ENCODE measurements at regions not wholly inside any gene's neighbourhood (a gene's known extent, or its start where the extent isn't known, plus 50 kb on each side); places are given as distances from the start of the nearest gene placed in this dataset.
A peak's percentile ranks its signal among the peaks of the same experiment; 100 is the strongest.

- TF ChIP-seq TFAP4 (CRISPR knock-in tag; IDR thresholded peaks at IDR 0.05; ENCODE audit: borderline replicate concordance) (no peak), THRA (IDR thresholded peaks at IDR 0.05) (no peak), ZNF445 (CRISPR knock-in tag; IDR thresholded peaks at IDR 0.05; ENCODE audit: low read depth) (no peak), RBM39 (optimal IDR thresholded peaks at IDR 0.05; ENCODE audit: low read depth, low read length) (no peak), NR2F6 (CRISPR knock-in tag; IDR thresholded peaks at IDR 0.05) (no peak), ZC3H8 (IDR thresholded peaks at IDR 0.05) (no peak), POLR3A (IDR thresholded peaks at IDR 0.05; ENCODE audit: borderline replicate concordance, extremely low read depth, insufficient read depth, insufficient read length) (no peak), ZNF274 (IDR thresholded peaks at IDR 0.05; ENCODE audit: borderline replicate concordance, low read depth, low read length) (no peak), ZBTB49 (CRISPR knock-in tag; IDR thresholded peaks at IDR 0.05; ENCODE audit: borderline replicate concordance) (no peak), CGGBP1 (CRISPR knock-in tag; IDR thresholded peaks at IDR 0.05) (no peak), CBX8 (IDR thresholded peaks at IDR 0.05; ENCODE audit: borderline replicate concordance, extremely low read depth, low read depth, low read length, poor library complexity, severe bottlenecking) (no peak), CC2D1A (IDR thresholded peaks at IDR 0.05) (peak; percentile 93), NR3C1 (CRISPR knock-in tag; IDR thresholded peaks at IDR 0.05) (no peak), CREB5 (CRISPR knock-in tag; IDR thresholded peaks at IDR 0.05) (no peak)
Observed at GRCh38 chr3:176661432-176661964, 535.8 kb downstream of the TBL1XR1 start (continued).

Data from K562 (cell line).